Left renal cortex interstitium (tissue), 4 donors: ENCODE measurements at regions not wholly inside any gene's neighbourhood (a gene's known extent, or its start where the extent isn't known, plus 50 kb on each side); places are given as distances from the start of the nearest gene placed in this dataset.

Source experiments
- DNase-seq, 4 donors: peaks; one replicate each; pipeline ENCODE4 v3.0.0-alpha.2; 2013; ENCODE audit warnings: low read depth in 4 of 4, low spot score in 2 of 4, missing footprints in 1 of 4

DNA sequence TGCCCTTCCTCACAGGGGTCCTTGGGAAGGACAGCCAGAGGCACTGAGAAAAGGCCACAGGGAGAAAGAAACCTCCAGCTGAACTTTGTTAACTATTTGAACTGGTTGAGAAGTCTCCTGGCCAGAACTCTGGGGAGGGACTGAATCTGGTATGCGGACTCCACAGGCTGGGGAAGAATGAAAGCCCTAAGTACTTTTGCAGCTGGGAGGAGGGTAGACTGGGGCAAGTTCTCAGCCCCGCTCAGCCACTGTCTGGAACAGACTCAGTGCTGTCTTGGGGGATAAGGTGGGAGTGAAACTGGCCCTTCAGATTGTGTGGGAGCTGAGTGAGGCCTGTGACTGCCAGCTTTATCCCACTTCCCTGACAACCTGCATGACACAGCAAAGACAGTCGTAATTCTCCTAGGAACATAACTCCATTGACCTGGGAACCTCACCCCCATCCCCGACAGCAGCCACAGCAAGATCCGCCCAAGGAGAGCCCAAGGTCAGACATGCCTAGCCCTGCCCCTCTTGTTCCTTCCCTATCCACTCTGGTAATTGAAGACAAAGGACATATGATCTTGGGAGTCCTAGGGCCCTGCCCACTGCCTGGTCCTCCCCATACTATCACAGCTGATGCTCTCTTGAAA lies 475.1 kb upstream of the CNTN5 start:
- no peak for DNase-seq

DNA sequence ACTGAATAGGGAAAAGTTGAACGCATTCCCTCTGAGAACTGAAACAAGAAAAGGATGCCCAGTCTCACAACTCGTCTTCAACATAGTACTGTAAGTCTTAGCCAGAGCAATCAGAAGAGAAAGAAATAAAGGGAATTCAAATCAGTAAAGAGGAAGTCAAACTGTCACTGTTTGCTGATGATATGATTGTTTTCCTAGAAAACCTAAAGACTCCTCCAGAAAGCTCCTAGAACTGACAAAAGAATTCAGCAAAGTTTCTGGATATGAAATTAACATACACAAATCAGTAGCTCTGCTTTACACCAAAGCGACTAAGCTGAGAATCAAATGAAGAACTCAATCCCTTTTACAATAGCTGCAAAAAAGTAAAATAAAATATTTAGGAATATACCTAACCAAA lies 471.2 kb upstream of the CNTN5 start:
- DNase-seq, result no peak

DNA sequence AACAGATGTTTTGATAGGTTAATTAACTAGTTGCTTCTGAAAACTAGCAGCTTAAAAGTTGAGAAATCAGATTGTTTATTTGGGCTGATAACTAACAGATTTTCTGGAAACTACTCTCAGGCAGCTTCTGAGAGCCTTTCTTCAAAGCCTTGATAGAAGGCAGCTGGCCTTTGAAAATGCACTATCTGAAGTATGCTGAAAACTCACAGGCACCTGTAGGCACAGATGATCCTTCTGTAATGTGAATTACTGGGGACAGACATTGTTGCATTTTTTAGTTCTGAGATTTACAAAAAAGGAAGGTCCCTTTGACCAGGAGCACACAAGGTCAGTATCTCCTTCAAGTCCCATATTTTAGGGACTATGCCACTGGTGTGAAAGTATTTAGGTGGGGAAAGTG lies 460.8 kb upstream of the CNTN5 start:
- no peak for DNase-seq

GRCh38 chr11:98561252-98561651 lies 459.5 kb upstream of the CNTN5 start:
- no peak for DNase-seq

DNA sequence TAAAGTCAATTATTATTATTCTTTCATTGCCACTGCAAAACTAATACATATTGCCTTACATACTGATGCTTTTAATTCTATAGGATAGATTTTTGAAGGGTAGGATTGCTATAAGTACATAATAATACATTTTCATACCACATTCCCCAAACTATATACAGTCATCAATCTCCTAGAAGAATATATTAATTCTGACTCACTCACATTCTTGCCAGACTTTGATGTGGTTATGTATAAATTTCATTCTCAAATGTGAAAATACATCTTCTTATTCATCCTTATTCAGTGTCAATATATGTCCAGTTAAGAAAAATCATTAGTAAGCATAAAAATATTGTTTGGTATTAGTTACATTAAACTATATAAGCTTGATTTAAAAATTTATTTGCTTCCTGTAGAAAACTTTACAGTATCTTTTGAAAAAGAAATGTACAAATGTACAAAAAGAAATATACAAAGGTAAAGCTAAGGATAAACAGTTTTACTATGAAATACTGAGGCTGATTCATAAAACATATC lies 458.8 kb upstream of the CNTN5 start:
- no peak for DNase-seq

GRCh38 chr11:98564233-98564632 lies 456.5 kb upstream of the CNTN5 start:
- no peak for DNase-seq

GRCh38 chr11:98564881-98565280 lies 455.9 kb upstream of the CNTN5 start:
- DNase-seq, result no peak

- DNase-seq, result no peak
Measured at GRCh38 chr11:98565311-98565710, 455.4 kb upstream of the CNTN5 start.

GRCh38 chr11:98566978-98567377 lies 453.8 kb upstream of the CNTN5 start:
- no peak for DNase-seq

- DNase-seq, result no peak
Measured at GRCh38 chr11:98568013-98568412, 452.7 kb upstream of the CNTN5 start.

- DNase-seq, result no peak
Measured at GRCh38 chr11:98572941-98573340, 447.8 kb upstream of the CNTN5 start.

DNA sequence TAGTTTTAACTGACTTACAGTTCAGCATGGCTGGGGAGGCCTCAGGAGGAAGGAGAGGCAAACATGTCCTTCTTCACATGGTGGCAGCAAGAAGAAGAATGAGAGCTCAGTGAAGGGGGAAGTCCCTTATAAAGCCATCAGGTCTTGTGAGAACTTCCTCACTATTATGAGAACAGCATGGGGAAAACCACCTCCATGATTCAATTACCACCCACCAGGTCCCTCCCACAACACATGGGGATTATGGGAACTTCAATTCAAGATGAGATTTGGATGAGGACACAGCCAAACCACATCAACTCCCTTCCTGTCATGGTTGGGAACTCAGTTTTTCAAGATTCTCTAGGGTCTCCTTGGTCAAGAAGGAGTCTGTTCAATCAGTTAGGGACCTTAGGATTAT lies 432.9 kb upstream of the CNTN5 start:
- no peak for DNase-seq

GRCh38 chr11:98589967-98590366 lies 430.8 kb upstream of the CNTN5 start:
- no peak for DNase-seq

GRCh38 chr11:98600103-98600502 lies 420.6 kb upstream of the CNTN5 start:
- DNase-seq, result no peak

- no peak for DNase-seq
Measured at GRCh38 chr11:98600786-98601773, 419.7 kb upstream of the CNTN5 start.

- DNase-seq, result no peak
Measured at GRCh38 chr11:98616098-98616655, 404.6 kb upstream of the CNTN5 start.

- no peak for DNase-seq
Measured at GRCh38 chr11:98621767-98622166, 399.0 kb upstream of the CNTN5 start.

DNA sequence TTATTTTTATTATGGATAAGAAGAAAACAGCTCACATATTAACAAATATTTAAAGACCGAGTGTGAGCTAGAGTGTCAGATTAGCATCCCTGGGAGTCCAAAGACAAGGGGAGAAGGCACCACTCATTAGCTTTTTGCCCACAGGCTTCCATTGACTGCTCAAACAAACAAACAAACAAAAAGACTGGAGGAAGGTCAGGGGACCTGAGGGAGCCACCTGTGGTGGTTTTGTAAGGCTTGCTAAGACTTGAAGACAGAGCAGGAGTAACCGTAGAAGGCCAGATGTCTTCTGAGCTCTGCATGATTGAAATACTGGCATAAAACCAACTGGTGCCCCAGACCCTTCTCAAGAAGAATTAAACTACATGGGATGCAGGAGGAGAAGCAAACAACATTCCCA lies 395.2 kb upstream of the CNTN5 start:
- DNase-seq, result no peak

DNA sequence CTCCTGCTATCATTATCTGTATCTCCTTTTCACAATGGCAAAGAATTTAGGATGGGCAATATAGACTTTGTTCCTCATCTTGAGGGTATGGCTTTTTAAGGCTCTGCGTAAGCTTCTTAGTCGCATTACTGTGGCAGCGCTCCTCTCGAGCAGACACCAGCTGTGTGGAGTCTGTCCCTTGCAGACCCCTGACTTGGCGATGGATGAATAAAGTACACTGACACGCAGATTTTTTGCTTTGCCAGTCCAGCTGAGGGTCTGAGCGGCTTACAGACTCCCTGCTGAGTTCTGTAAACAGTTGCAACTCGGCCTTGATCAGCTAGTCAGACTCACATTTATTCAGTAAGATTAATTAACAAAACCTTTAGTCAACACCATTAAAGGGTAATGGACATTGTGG lies 390.0 kb upstream of the CNTN5 start:
- DNase-seq, result no peak

DNA sequence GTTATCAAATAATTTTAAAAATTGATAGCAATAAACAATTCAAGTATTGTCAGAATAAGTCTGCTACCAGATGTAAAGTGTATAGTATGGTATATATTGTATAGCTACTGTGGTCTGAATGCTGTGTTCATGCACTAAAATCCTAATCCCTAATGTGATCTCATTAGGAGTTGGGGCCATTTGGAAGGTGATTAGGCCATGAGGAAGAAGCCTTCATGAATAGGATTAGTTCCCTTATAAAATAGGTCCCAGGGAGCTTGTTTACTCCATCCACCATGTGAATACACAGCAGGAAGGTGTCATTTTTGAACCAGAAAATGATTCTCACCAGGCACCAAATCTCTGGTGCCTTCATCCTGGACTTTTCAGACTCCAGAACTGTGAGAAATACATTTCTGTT lies 363.0 kb upstream of the CNTN5 start:
- DNase-seq, result no peak

- no peak for DNase-seq
Measured at GRCh38 chr11:98659431-98659830, 361.3 kb upstream of the CNTN5 start.

DNA sequence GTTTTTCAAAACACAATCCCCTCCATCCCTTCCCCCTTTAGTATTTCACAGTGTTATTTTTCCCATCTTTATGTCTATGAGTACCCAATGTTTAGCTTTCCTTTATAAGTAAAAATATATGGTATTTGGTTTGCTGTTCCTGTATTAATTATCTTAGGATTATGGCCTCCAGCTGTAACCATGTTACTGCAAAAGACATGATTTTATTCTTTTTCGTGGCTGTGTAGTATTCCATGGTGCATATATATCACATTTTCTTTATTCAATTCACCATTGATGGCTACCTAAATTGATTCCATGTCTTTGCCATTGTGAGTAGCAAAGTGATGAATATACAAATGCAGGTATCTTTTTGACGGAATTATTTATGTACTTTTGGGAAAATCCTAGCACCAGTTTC lies 346.4 kb upstream of the CNTN5 start:
- DNase-seq, result no peak
